SK-N-SH treated with all-trans-retinoic acid at 6 μM for 48 hours (cell line): ENCODE measurements at regions not wholly inside any gene's neighbourhood (a gene's known extent, or its start where the extent isn't known, plus 50 kb on each side); places are given as distances from the start of the nearest gene placed in this dataset.

Source experiments
- ARNTL ChIP-seq: fragments of 450-650 bp; formaldehyde crosslinking; IDR thresholded peaks from 2 replicates; pipeline ENCODE4 v1.5.0; 2020; ENCODE audit warnings: low read depth, mild to moderate bottlenecking, moderate library complexity, borderline replicate concordance
- CSRNP3 ChIP-seq: fragments of 250-450 bp; sonication (Bioruptor Pico); IDR thresholded peaks from 2 replicates; pipeline ENCODE4 v1.5.1; 2021; ENCODE audit warnings: mild to moderate bottlenecking, moderate library complexity
- ESRRG ChIP-seq: fragments of 250-450 bp; sonication (Bioruptor Pico); IDR thresholded peaks from 2 replicates; pipeline ENCODE4 v1.6.1; 2021; ENCODE audit warnings: mild to moderate bottlenecking
- GLIS3 ChIP-seq: fragments of 250-450 bp; sonication (Bioruptor Pico); IDR thresholded peaks from 2 replicates; pipeline ENCODE4 v1.5.0; 2020; ENCODE audit warnings: mild to moderate bottlenecking, moderate library complexity
- PATZ1 ChIP-seq: fragments of 250-450 bp; sonication (Bioruptor Pico); IDR thresholded peaks from 2 replicates; pipeline ENCODE4 v1.8.0; 2020; ENCODE audit warnings: mild to moderate bottlenecking, moderate library complexity, borderline replicate concordance
- POU6F1 ChIP-seq: fragments of 250-450 bp; sonication (Bioruptor Pico); IDR thresholded peaks from 2 replicates; pipeline ENCODE4 v1.8.0; 2021; ENCODE audit warnings: low read depth, mild to moderate bottlenecking, moderate library complexity, borderline replicate concordance
- SNAI2 ChIP-seq: fragments of 250-450 bp; sonication (Bioruptor Pico); IDR thresholded peaks from 2 replicates; pipeline ENCODE4 v1.5.0; 2020; ENCODE audit warnings: mild to moderate bottlenecking, moderate library complexity
- TOX ChIP-seq: fragments of 250-450 bp; sonication (Bioruptor Pico); IDR thresholded peaks from 2 replicates; pipeline ENCODE4 v1.8.0; 2021; ENCODE audit warnings: mild to moderate bottlenecking, moderate library complexity, borderline replicate concordance
- ZFP3 ChIP-seq: fragments of 250-450 bp; sonication (Bioruptor Pico); IDR thresholded peaks from 2 replicates; pipeline ENCODE4 v1.5.0; 2020; ENCODE audit warnings: mild to moderate bottlenecking, moderate library complexity
- ZFP30 ChIP-seq: fragments of 450-650 bp; formaldehyde crosslinking; IDR thresholded peaks from 2 replicates; pipeline ENCODE4 v1.5.0; 2022; ENCODE audit warnings: mild to moderate bottlenecking, moderate library complexity
- ZNF70 ChIP-seq: fragments of 450-650 bp; formaldehyde crosslinking; IDR thresholded peaks from 2 replicates; pipeline ENCODE4 v1.5.0; 2020; ENCODE audit warnings: mild to moderate bottlenecking, moderate library complexity
- ZNF8 ChIP-seq: fragments of 450-650 bp; formaldehyde crosslinking; IDR thresholded peaks from 2 replicates; pipeline ENCODE4 v1.5.0; 2020; ENCODE audit warnings: mild to moderate bottlenecking, moderate library complexity

GRCh38 chr6:15819226-15819625 is 156.4 kb upstream of the DTNBP1 start:
- no peak for TF ChIP-seq ZFP3 (CRISPR knock-in tag)
- no peak for TF ChIP-seq CSRNP3 (CRISPR knock-in tag)
- no peak for TF ChIP-seq ZNF70 (CRISPR knock-in tag)
- TF ChIP-seq ZFP30 (CRISPR knock-in tag), result no peak
- no peak for TF ChIP-seq GLIS3
- TF ChIP-seq TOX (CRISPR knock-in tag), result no peak
- TF ChIP-seq PATZ1, result no peak
- no peak for TF ChIP-seq ZNF8
- no peak for TF ChIP-seq ARNTL
- no peak for TF ChIP-seq POU6F1 (CRISPR knock-in tag)
- no peak for TF ChIP-seq SNAI2 (CRISPR knock-in tag)
- no peak for TF ChIP-seq ESRRG (CRISPR knock-in tag)
